BJ (cell line): ENCODE measurements at regions not wholly inside any gene's neighbourhood (a gene's known extent, or its start where the extent isn't known, plus 50 kb on each side); places are given as distances from the start of the nearest gene placed in this dataset.

Experiments used
- CTCF ChIA-PET: fragments of 350-600 bp; formaldehyde crosslinking; extraction: SDS; loops from one replicate; lab custom pipeline; 2021; ENCODE audit warnings: antibody characterized with exemption, inconsistent platforms; lab: Yijun Ruan, JAX
- POLR2A ChIA-PET: fragments of 300-600 bp; sonication (Branson Sonifier 250); formaldehyde crosslinking; extraction: SDS; loops from one replicate; lab custom pipeline; 2021; ENCODE audit warnings: antibody characterized with exemption; lab: Charles Lee
- DNase-seq: peaks from one replicate; pipeline ENCODE4 v3.0.0-alpha.2; 2011; ENCODE audit warnings: low read depth
- H3K27me3 ChIP-seq: 2 replicates; pipeline ENCODE4 v1.6.0; 2011; ENCODE audit warnings: low read length; ENCODE audit not compliant: control insufficient read depth, insufficient read depth
- H3K36me3 ChIP-seq: 2 replicates; pipeline ENCODE4 v1.5.1; 2011; ENCODE audit warnings: low read length; ENCODE audit not compliant: control insufficient read depth, insufficient read depth
- H3K4me3 ChIP-seq: 2 replicates; pipeline ENCODE4 v1.5.1; 2011; ENCODE audit warnings: low read depth, mild to moderate bottlenecking, control low read depth, low read length
- TF ChIP-seq, protein P1 (sequence below): IDR thresholded peaks from 2 replicates; pipeline ENCODE4 v1.5.1; 2011; ENCODE audit warnings: low read depth, mild to moderate bottlenecking, control low read depth, inconsistent platforms, low read length, moderate library complexity; ENCODE audit not compliant: insufficient read depth

DNA sequence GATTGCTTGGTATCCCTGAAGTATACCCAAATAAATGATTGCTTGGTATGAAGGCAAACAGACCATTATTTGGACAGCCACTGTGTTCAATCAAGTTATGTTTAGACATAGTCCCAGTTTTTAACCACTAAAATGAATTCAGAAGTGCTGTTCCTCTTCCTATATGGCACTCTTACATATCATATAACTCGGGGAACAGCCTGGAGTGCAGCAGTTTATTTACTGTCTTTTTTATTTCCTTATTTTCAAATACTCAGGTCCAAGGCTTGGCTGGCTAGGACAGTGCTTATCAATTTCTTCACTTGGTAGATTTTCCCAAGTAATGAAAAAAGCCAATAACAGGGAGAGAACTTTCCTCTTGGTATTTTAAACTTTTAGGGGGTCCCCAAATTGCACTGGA, 58.6 kb upstream of the CCDC112 start:
- ChIA-PET CTCF (no interaction called here), POLR2A (no interaction called here)
- no peaks in the 10 kb centered on the region for H3K36me3 ChIP-seq
- TF ChIP-seq, protein P1, sequence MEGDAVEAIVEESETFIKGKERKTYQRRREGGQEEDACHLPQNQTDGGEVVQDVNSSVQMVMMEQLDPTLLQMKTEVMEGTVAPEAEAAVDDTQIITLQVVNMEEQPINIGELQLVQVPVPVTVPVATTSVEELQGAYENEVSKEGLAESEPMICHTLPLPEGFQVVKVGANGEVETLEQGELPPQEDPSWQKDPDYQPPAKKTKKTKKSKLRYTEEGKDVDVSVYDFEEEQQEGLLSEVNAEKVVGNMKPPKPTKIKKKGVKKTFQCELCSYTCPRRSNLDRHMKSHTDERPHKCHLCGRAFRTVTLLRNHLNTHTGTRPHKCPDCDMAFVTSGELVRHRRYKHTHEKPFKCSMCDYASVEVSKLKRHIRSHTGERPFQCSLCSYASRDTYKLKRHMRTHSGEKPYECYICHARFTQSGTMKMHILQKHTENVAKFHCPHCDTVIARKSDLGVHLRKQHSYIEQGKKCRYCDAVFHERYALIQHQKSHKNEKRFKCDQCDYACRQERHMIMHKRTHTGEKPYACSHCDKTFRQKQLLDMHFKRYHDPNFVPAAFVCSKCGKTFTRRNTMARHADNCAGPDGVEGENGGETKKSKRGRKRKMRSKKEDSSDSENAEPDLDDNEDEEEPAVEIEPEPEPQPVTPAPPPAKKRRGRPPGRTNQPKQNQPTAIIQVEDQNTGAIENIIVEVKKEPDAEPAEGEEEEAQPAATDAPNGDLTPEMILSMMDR: no peak
- H3K4me3 ChIP-seq: no peak overlapping the region
- no peak for DNase-seq
- no peaks in the 10 kb centered on the region for H3K27me3 ChIP-seq

DNA sequence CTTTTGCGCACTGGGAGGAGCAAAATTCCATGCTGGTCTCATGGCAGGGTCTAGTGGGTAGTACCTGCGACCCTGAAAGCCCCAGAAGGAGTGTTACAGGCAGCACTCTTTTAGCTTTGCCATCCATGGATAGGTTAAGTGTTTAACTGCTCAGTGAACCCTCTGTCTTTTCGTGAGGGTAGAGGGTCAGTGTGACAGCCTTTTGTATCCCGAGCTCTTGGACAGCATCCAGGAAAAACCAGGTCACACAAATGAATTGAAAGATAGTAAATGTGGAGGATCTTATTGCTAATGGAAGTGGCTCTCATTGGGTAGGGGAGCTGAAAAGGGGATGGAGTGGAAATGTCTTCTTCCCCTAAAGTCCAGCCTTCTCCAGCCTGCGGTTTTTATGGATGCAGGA, 57.8 kb upstream of the CCDC112 start:
- DNase-seq: no peak
- Histone ChIP-seq H3K4me3 (no peak overlapping the region), H3K27me3 (no peaks in the 10 kb centered on the region), H3K36me3 (no peaks in the 10 kb centered on the region)
- CTCF ChIA-PET: no interaction called here
- TF ChIP-seq, protein P1: no peak
- POLR2A ChIA-PET: no interaction called here

DNA sequence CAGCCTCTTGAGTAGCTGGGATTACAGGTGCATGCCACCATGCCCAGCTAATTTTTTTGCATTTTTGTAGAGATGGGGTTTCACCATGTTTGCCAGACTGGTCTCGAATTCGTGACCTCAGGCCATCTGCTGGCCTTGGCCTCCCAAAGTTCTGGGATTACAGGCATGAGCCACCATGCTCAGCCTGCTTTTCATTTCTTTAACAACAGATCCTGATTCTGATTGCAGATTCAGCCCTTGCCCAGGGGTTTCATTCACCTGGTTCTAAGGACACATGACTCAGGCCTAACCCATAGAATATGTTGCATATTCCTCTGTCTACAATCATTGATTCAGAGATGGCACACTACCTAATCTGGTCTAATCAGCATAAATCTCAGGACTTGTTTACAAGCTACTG, 56.1 kb upstream of the CCDC112 start:
- POLR2A ChIA-PET: no interaction called here
- TF ChIP-seq, protein P1: no peak
- CTCF ChIA-PET: interaction anchor here (1.2 kb wide), 1 partner anchor 234 kb away, joined by 4 read pairs; no protein-coding TSS in a partner anchor

DNA sequence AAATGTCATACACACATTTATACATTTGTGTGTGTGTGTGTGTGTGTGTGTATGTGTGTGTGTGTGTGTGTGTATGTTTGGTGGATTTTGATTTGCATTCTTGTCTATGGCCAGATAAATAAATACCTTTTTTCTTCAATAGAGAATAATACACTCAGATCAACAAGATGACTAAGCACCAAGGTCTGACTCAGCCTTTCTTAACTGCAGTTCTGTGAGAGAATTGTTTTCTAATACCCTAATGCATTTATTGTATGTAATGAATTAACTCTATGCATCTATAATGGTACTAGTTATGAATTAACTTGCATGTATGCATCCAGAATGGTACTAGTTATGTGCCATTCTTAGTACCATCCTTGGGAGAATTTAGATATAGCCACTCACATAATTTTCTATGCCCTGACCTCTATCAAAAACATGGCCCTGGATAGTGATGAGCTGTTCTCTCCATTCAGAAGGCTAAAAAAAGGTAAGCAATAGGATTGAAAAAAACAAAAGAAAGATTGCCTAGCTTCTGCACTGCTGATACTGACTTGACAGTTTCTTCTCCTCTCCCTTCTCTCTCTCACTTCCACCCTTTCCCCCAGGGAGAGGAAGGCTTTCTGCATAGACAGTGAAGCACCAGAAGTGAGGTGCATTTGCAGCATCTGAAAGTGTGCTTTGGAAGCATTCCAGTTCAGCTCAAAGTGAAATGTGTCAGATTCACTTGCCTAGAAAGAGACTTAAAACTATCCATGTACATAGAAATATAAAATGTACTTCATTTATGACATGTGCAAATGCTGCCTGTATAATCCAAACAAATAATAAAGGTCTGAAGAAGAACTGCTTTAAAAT, 55.1 kb upstream of the CCDC112 start:
- no peak overlapping the region for H3K4me3 ChIP-seq
- TF ChIP-seq, protein P1: no peak

More for the DNA sequence above, 56.1 kb upstream of the CCDC112 start:
- Histone ChIP-seq H3K4me3 (no peak overlapping the region), H3K27me3 (no peaks in the 10 kb centered on the region), H3K36me3 (no peaks in the 10 kb centered on the region)
- no peak for DNase-seq

DNA sequence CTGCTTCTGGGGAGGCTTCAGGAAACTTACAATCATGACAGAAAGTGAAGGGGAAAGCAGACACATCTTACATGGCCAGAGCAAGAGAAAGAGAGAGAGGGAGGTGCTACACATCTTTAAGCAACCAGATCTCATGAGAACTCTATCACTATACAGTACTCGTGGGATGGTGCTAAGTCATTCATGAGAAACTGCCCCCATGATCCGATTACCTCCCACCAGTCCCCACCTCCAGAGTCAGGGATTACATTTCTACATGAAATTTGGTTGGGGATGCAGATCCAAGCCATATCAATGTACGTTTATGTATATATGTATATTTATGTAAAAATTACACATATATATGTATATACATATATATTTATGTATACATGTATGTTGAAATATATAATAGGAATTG, 54.4 kb upstream of the CCDC112 start:
- DNase-seq: no peak
- Histone ChIP-seq H3K36me3 (no peaks in the 10 kb centered on the region), H3K4me3 (no peak overlapping the region), H3K27me3 (no peaks in the 10 kb centered on the region)
- POLR2A ChIA-PET: no interaction called here
- TF ChIP-seq, protein P1: no peak
- CTCF ChIA-PET: no interaction called here

More for the DNA sequence above, 55.1 kb upstream of the CCDC112 start:
- POLR2A ChIA-PET: no interaction called here
- CTCF ChIA-PET: interaction anchor here (1.2 kb wide), 1 partner anchor 235 kb away, joined by 4 read pairs; no protein-coding TSS in a partner anchor
- H3K36me3 ChIP-seq: no peaks in the 10 kb centered on the region
- no peaks in the 10 kb centered on the region for H3K27me3 ChIP-seq
- no peak for DNase-seq
